AG04450 (cell line): ENCODE measurements at regions not wholly inside any gene's neighbourhood (a gene's known extent, or its start where the extent isn't known, plus 50 kb on each side); places are given as distances from the start of the nearest gene placed in this dataset.

Experiments
- CTCF ChIA-PET: fragments of 300-600, 350-600 bp; formaldehyde crosslinking; extraction: SDS; loops from one replicate; lab custom pipeline; 2022; ENCODE audit warnings: antibody characterized with exemption, inconsistent platforms; lab: Charles Lee
- POLR2A ChIA-PET: fragments of 350-600 bp; formaldehyde crosslinking; extraction: SDS; loops from one replicate; lab custom pipeline; 2021; ENCODE audit warnings: antibody characterized with exemption, inconsistent platforms; lab: Yijun Ruan, JAX
- DNase-seq: peaks from one replicate; pipeline ENCODE4 v3.0.0-alpha.2; 2011; ENCODE audit warnings: low read depth, low spot score
- H3K27ac ChIP-seq: one replicate; pipeline ENCODE4 v1.5.1; 2012; ENCODE audit warnings: low read depth, low read length, control low read depth
- H3K27me3 ChIP-seq: one replicate; pipeline ENCODE4 v1.6.0; 2012; ENCODE audit warnings: low read length; ENCODE audit not compliant: control insufficient read depth, insufficient read depth
- H3K4me3 ChIP-seq: 2 replicates; pipeline ENCODE4 v1.5.1; 2011; ENCODE audit warnings: mild to moderate bottlenecking, low read depth, low read length, control low read depth
- H3K9me3 ChIP-seq: 2 replicates; pipeline ENCODE4 v1.5.1; 2012; ENCODE audit warnings: low read length; ENCODE audit not compliant: control insufficient read depth, insufficient read depth
- TF ChIP-seq, protein P1 (sequence below): IDR thresholded peaks from 2 replicates; pipeline ENCODE4 v1.5.1; 2011; ENCODE audit warnings: low read depth, low read length, control low read depth, inconsistent platforms

DNA sequence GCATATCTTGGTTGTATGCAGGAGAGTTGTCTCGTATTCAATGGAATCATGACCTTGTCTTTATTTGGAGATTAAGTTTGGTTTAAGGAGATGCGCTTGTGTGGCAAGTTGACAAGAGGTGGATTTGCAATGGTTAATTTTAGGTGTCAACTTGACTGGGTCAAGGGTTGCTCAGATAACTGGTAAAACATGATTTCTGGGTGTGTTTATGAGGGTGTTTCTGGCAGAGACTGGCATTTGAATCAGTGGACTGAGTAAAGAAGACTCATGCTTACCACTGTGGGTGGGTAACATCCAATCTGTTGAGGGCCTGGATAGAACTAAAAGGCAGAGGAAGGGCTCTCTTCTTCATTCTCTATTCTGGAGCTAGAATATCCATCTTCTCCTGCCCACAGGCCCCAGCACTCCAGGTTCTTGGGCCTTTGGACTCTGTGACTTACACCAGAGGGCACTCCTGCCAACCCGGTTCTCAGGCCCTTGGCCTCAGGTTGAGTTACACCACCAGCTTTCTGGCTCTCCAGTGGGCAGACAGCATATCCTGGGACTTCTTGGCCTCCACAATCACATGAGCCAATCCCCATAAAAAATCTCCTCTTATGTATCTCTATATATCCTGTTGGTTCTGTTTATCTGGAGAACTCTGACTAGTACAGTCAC, 141.5 kb upstream of the ARID2 start:
- CTCF ChIA-PET: no interaction called here
- peaks cover 17% of the 10 kb centered on the region for H3K9me3 ChIP-seq
- no peak overlapping the region for H3K27ac ChIP-seq
- POLR2A ChIA-PET: no interaction called here
- H3K4me3 ChIP-seq: no peak overlapping the region
- TF ChIP-seq, protein P1, sequence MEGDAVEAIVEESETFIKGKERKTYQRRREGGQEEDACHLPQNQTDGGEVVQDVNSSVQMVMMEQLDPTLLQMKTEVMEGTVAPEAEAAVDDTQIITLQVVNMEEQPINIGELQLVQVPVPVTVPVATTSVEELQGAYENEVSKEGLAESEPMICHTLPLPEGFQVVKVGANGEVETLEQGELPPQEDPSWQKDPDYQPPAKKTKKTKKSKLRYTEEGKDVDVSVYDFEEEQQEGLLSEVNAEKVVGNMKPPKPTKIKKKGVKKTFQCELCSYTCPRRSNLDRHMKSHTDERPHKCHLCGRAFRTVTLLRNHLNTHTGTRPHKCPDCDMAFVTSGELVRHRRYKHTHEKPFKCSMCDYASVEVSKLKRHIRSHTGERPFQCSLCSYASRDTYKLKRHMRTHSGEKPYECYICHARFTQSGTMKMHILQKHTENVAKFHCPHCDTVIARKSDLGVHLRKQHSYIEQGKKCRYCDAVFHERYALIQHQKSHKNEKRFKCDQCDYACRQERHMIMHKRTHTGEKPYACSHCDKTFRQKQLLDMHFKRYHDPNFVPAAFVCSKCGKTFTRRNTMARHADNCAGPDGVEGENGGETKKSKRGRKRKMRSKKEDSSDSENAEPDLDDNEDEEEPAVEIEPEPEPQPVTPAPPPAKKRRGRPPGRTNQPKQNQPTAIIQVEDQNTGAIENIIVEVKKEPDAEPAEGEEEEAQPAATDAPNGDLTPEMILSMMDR: no peak
- DNase-seq: no peak
- no peaks in the 10 kb centered on the region for H3K27me3 ChIP-seq

DNA sequence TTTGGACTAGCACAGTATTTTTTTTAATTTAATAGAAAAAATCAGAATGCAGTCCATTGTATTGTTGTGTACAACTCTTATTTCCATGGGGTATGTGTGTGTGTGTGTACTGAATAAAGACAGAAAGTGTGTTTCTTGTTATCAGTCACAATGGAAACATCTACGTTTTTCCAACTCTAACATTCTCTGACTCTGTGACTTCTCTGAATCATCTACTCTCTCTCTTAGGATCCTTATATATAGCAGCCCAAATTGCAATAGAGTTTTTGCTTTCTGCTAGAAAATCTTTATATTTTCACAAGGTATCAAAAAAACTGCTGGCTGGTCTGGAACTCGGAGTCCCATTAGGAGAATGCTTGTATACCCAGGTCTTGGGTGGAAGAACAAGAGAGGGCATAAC, 138.9 kb upstream of the ARID2 start:
- TF ChIP-seq, protein P1: no peak
- Histone ChIP-seq H3K4me3 (no peak overlapping the region), H3K9me3 (peaks cover 11% of the 10 kb centered on the region), H3K27ac (no peak overlapping the region), H3K27me3 (no peaks in the 10 kb centered on the region)
- ChIA-PET CTCF (no interaction called here), POLR2A (no interaction called here)
- no peak for DNase-seq

DNA sequence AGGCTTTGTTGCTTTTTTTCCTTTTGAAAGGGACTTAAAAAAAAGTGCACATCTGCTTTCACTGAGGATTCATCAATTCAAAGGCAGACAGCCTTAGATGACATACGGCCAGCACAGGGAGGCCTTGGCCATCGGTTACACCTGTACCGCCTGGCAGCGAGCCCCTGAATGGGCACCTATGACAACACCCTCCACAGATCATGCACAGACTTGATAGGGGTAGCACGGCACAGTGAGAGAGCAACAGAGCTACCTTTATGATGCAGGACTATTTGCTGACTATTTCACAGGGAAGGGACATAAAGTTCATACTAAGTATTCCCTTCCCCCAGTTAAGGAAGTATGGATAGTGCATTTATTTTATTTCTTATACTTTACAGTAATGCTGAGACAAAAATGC, 137.9 kb upstream of the ARID2 start:
- Histone ChIP-seq H3K27me3 (no peaks in the 10 kb centered on the region), H3K4me3 (no peak overlapping the region), H3K9me3 (peaks cover 2% of the 10 kb centered on the region), H3K27ac (no peak overlapping the region)
- ChIA-PET POLR2A (no interaction called here), CTCF (no interaction called here)
- TF ChIP-seq, protein P1: no peak
- no peak for DNase-seq

DNA sequence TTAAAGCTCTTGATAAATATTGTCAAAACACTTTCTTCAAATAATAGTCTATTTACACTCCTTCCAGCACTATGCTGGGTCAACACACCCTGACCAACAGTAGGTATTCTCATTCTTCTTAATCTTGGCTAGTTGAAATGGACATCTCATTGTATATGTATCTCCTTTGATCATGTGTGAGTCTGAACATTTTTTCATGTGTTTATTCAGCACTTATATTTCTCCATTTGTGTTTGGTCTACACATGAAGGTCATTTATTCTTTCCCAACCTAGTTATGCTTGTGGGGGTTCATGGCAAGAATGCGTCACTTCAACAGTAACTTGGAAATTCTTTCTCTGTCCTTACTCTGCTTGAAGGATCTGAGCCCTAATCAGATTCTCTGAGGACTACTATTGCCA, 133.1 kb upstream of the ARID2 start:
- POLR2A ChIA-PET: no interaction called here
- no peak overlapping the region for H3K27ac ChIP-seq
- no peaks in the 10 kb centered on the region for H3K27me3 ChIP-seq
- DNase-seq: no peak
- CTCF ChIA-PET: interaction anchor here (1.4 to 2.0 kb wide), 2 partner anchors 53 to 129 kb away, joined by 3 to 6 read pairs; no protein-coding TSS in a partner anchor
- no peaks in the 10 kb centered on the region for H3K9me3 ChIP-seq
- no peak overlapping the region for H3K4me3 ChIP-seq
- TF ChIP-seq, protein P1: no peak

DNA sequence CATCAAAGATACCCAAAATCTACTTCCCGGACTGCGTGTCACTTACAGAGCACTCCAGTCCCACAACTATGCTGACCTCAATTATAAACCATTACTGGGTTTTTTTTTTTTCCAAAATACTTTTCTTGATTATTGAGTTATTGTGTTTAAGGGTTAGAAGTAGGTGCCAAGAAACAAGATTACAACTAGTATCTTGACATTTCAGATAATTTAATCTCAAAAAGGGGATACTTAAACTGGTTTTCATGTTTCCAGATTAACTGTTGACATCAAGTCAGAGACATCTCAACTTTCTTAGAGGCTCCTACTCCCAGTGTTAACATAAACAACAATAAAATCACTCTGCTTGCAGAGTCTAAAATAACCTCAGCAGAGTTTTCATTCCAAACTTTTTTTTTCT, 131.2 kb upstream of the ARID2 start:
- CTCF ChIA-PET: interaction anchor here (0.7 kb wide), 1 partner anchor 13 kb away, joined by 3 read pairs; no protein-coding TSS in a partner anchor

More for the DNA sequence above, 131.2 kb upstream of the ARID2 start:
- H3K27ac ChIP-seq: no peak overlapping the region
- no peaks in the 10 kb centered on the region for H3K9me3 ChIP-seq
- DNase-seq: no peak
- no peak overlapping the region for H3K4me3 ChIP-seq
- TF ChIP-seq, protein P1: no peak
- POLR2A ChIA-PET: interaction anchor here (0.6 kb wide), 1 partner anchor 18 kb away, joined by 3 read pairs; no protein-coding TSS in a partner anchor
- peaks cover 3% of the 10 kb centered on the region for H3K27me3 ChIP-seq
